Epidermal melanocyte (primary cell): ENCODE measurements at regions not wholly inside any gene's neighbourhood (a gene's known extent, or its start where the extent isn't known, plus 50 kb on each side); places are given as distances from the start of the nearest gene placed in this dataset.

Experiments
- DNase-seq: peaks from one replicate; pipeline ENCODE4 v3.0.0; 2011; ENCODE audit warnings: low spot score; ENCODE audit not compliant: insufficient read length

- no peak for DNase-seq
These were observed 104.5 kb downstream of the CYP26A1 start for GRCh38 chr10:93178226-93178625.

GRCh38 chr10:93180482-93180931, 106.8 kb downstream of the CYP26A1 start:
- DNase-seq = no peak

- no peak for DNase-seq
These were observed 107.8 kb downstream of the CYP26A1 start for GRCh38 chr10:93181271-93182048.

GRCh38 chr10:93182049-93182327, 108.3 kb downstream of the CYP26A1 start:
- DNase-seq = no peak

GRCh38 chr10:93182790-93183189, 109.1 kb downstream of the CYP26A1 start:
- DNase-seq = no peak

- DNase-seq = no peak
These were observed 113.0 kb downstream of the CYP26A1 start for GRCh38 chr10:93186653-93187052.

- no peak for DNase-seq
These were observed 116.3 kb downstream of the CYP26A1 start for GRCh38 chr10:93189944-93190343.

GRCh38 chr10:93190372-93190771, 116.7 kb downstream of the CYP26A1 start:
- DNase-seq = no peak

GRCh38 chr10:93193906-93194305, 120.2 kb downstream of the CYP26A1 start:
- no peak for DNase-seq

GRCh38 chr10:93198401-93199131, 124.9 kb downstream of the CYP26A1 start:
- peak; percentile 29 for DNase-seq

GRCh38 chr10:93199191-93199751, 125.6 kb downstream of the CYP26A1 start:
- no peak for DNase-seq

- no peak for DNase-seq
These were observed 131.1 kb downstream of the CYP26A1 start for GRCh38 chr10:93204494-93205485.

GRCh38 chr10:93206652-93207051, 133.0 kb downstream of the CYP26A1 start:
- DNase-seq = no peak

GRCh38 chr10:93208717-93209464, 135.2 kb downstream of the CYP26A1 start:
- no peak for DNase-seq

- no peak for DNase-seq
These were observed 138.3 kb downstream of the CYP26A1 start for GRCh38 chr10:93211991-93212390.

- DNase-seq = no peak
These were observed 141.6 kb downstream of the CYP26A1 start for GRCh38 chr10:93215312-93215711.

- DNase-seq = no peak
These were observed 142.8 kb downstream of the CYP26A1 start for GRCh38 chr10:93216341-93216985.

GRCh38 chr10:93218386-93218785, 144.7 kb downstream of the CYP26A1 start:
- no peak for DNase-seq

- DNase-seq = no peak
These were observed 145.7 kb downstream of the CYP26A1 start for GRCh38 chr10:93219347-93219746.
